GM10248 (cell line): ENCODE measurements at regions not wholly inside any gene's neighbourhood (a gene's known extent, or its start where the extent isn't known, plus 50 kb on each side); places are given as distances from the start of the nearest gene placed in this dataset.

Experiments
- CTCF ChIA-PET: fragments of 300-600 bp; sonication (Branson Sonifier 250); formaldehyde crosslinking; extraction: SDS; loops from one replicate; lab custom pipeline; 2021; ENCODE audit warnings: antibody characterized with exemption; lab: Yijun Ruan, JAX
- POLR2A ChIA-PET: fragments of 350-650 bp; sonication (Branson Sonifier 250); formaldehyde crosslinking; extraction: SDS; loops from one replicate; lab custom pipeline; 2020; ENCODE audit warnings: antibody characterized with exemption; lab: Yijun Ruan, JAX
- DNase-seq: peaks from one replicate; pipeline ENCODE4 v3.0.0; 2012; ENCODE audit errors: extremely low spot score
- TF ChIP-seq, protein P1 (sequence below): IDR thresholded peaks from 2 replicates; pipeline ENCODE4 v1.5.1; 2012; ENCODE audit warnings: mild to moderate bottlenecking, low read depth; ENCODE audit errors: extremely low read depth, missing control alignments, control extremely low read depth

DNA sequence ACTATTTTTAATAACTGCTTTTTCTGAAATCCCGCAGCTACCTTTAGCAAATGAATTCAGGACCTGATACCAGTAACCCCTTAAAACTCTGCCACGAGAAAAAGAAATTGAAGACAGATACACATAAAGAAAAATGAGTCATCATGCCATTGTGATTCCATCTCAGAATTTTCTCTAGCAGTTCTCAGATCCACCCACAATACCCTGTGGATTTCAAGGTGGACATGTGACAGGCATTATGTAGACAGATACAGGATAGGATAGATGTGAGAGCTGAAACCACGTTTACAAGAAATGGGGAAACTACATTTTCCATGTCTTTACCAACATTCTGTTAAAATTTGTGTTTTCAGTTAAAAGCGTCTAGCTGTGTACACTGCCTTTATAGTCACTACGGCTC lies 291.9 kb upstream of the NR2F2 start:
- TF ChIP-seq, protein P1, sequence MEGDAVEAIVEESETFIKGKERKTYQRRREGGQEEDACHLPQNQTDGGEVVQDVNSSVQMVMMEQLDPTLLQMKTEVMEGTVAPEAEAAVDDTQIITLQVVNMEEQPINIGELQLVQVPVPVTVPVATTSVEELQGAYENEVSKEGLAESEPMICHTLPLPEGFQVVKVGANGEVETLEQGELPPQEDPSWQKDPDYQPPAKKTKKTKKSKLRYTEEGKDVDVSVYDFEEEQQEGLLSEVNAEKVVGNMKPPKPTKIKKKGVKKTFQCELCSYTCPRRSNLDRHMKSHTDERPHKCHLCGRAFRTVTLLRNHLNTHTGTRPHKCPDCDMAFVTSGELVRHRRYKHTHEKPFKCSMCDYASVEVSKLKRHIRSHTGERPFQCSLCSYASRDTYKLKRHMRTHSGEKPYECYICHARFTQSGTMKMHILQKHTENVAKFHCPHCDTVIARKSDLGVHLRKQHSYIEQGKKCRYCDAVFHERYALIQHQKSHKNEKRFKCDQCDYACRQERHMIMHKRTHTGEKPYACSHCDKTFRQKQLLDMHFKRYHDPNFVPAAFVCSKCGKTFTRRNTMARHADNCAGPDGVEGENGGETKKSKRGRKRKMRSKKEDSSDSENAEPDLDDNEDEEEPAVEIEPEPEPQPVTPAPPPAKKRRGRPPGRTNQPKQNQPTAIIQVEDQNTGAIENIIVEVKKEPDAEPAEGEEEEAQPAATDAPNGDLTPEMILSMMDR, result no peak
- ChIA-PET CTCF (interaction anchor here (1.3 to 2.6 kb wide), 2 partner anchors 9 to 16 kb away, joined by 3 to 12 read pairs; no protein-coding TSS in a partner anchor), POLR2A (no interaction called here)
- no peak for DNase-seq

GRCh38 chr15:96041982-96042733 lies 288.3 kb upstream of the NR2F2 start:
- no peak for DNase-seq
- POLR2A ChIA-PET, result no interaction called here
- TF ChIP-seq, protein P1, result no peak
- CTCF ChIA-PET, result interaction anchor here (0.9 kb wide), 1 partner anchor 15 kb away, joined by 3 read pairs; no protein-coding TSS in a partner anchor

DNA sequence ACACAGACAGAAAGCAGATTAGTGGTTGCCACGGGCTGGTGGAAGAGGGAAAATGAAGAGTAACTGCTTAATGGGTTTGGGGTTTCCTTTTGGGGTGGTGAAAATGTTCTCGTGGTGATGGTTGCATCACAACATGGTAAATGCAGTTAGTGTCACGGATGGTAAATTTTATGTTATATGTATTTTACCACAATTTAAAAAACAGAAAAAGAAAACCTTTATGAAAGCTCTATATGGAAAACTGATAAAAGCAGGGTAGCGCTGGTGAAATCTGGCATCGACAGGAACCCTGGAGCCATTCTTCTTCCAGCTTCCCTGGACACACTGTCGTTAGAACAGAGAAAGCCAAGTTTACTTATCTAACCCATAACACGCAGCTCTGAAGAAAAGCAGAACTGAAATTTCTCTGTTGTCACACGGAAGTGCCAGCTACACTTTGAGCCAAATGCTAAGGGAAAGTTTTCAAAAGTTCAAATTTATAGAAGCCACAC lies 287.7 kb upstream of the NR2F2 start:
- ChIA-PET CTCF (interaction anchor here (0.9 kb wide), 1 partner anchor 14 kb away, joined by 3 read pairs; no protein-coding TSS in a partner anchor), POLR2A (no interaction called here)
- TF ChIP-seq, protein P1, result no peak
- peak; percentile 26 for DNase-seq

DNA sequence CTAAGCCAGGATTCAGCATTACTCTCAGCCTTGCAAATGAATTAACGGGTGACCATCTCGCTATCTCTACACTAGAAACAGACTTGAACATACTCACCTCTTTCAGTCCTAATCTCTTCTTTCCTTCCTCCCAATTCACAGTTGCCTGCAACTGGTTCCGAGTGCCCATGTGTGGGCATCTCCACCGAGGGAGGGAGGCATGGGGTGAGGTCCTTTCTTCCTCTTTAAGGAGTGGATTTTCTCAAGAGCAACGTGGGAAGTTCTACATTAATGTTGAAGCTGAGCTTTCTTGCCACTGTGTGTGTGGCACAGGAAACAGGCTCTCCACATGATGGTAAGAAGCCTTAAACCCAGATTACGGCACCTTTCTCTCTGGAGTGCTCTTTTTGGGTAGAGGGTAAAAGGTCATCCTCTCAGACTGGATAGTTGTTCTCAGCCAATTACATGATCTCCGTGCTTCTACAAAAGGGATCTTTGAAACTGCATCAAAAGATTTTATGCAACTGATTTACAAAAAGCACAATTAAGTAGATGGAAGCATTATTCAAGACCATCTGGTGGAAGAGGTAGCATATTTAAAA lies 286.8 kb upstream of the NR2F2 start:
- POLR2A ChIA-PET, result no interaction called here
- CTCF ChIA-PET, result interaction anchor here (0.9 kb wide), 1 partner anchor 13 kb away, joined by 3 read pairs; no protein-coding TSS in a partner anchor
- TF ChIP-seq, protein P1, result no peak
- DNase-seq, result no peak

DNA sequence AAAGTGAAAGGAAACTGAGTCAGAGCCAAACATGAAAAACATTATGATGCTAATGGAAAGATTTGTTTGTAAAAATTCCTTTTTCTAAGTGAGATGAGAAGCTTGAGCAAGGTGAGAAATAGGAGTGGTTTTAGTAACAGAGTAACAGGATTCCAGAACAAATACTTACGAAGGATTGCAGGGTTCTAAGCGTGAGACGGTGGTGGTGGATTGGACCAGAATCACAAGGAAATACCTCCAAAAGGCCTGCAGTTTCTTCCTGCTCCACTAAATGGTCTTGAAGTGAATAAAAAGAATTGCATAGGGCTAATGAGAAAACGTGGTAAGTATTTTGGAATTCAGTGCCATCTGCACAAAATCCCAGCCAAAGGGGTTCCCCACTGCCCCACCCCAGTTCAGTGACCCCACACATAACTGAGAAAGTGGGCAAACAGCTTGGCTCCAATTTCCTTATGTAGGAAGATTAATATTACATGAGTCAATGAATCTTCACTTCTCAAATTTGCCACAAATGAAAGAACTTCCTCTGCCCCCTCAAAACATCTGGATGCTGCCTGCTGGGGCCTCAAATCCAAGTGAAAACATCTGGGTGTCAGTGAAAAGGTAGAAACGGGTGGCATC lies 283.8 kb upstream of the NR2F2 start:
- TF ChIP-seq, protein P1, result no peak
- no peak for DNase-seq
- ChIA-PET CTCF (interaction anchor here (1.2 to 2.9 kb wide), 3 partner anchors 8 to 29 kb away, joined by 4 to 12 read pairs (median 10); no protein-coding TSS in a partner anchor), POLR2A (no interaction called here)

- CTCF ChIA-PET, result interaction anchor here (0.8 to 2.9 kb wide), 8 partner anchors 8 to 308 kb away, joined by 3 to 12 read pairs (median 4); no protein-coding TSS in a partner anchor
Measured at GRCh38 chr15:96047255-96047931, 283.1 kb upstream of the NR2F2 start.

More at GRCh38 chr15:96047255-96047931, 283.1 kb upstream of the NR2F2 start:
- no peak for DNase-seq
- POLR2A ChIA-PET, result no interaction called here
- TF ChIP-seq, protein P1, result no peak
